Mammary epithelial cell (primary cell): ENCODE measurements at regions not wholly inside any gene's neighbourhood (a gene's known extent, or its start where the extent isn't known, plus 50 kb on each side); places are given as distances from the start of the nearest gene placed in this dataset.

Experiments
- CTCF ChIP-seq, 2 donors: IDR thresholded peaks in 1 of 2; conservative IDR thresholded peaks in 1 of 2; 2 replicates each; pipeline ENCODE4 v1.5.1; 2011 to 2012; ENCODE audit warnings: inconsistent platforms in 2 of 2, low read length in 2 of 2, mild to moderate bottlenecking in 2 of 2, control low read depth in 1 of 2, low read depth in 1 of 2; ENCODE audit not compliant: insufficient read depth in 1 of 2; ENCODE audit errors: extremely low read depth in 1 of 2
- EZH2 ChIP-seq: IDR thresholded peaks from 2 replicates; pipeline ENCODE4 v1.6.1; 2012; ENCODE audit warnings: low read length, inconsistent platforms, borderline replicate concordance

GRCh38 chr10:44468525-44468924 is 83.6 kb upstream of the CXCL12 start:
- no peak for TF ChIP-seq EZH2
- no peak for TF ChIP-seq CTCF (conservative IDR thresholded peaks at IDR 0.05 in 1 of 2, IDR thresholded peaks at IDR 0.05 in 1 of 2; ENCODE audit: extremely low read depth in 1 of 2, insufficient read depth in 1 of 2, low read depth in 1 of 2, low read length in 2 of 2)
